SK-N-SH (cell line): ENCODE measurements at regions not wholly inside any gene's neighbourhood (a gene's known extent, or its start where the extent isn't known, plus 50 kb on each side); places are given as distances from the start of the nearest gene placed in this dataset.

Experiments used
- CTCF ChIA-PET: fragments of 300-600, 350-600 bp; formaldehyde crosslinking; extraction: SDS; loops from one replicate; lab custom pipeline; 2021; lab: Yijun Ruan, JAX
- POLR2A ChIA-PET: fragments of 350-600 bp; sonication (Branson Sonifier 250); formaldehyde crosslinking; extraction: SDS; loops from one replicate; lab custom pipeline; 2020; ENCODE audit warnings: antibody characterized with exemption, inconsistent platforms; lab: Yijun Ruan, JAX
- DNase-seq: peaks from one replicate; pipeline ENCODE4 v3.0.0; 2012
- H2AFZ ChIP-seq: fragments of 200-600 bp; sonication (generic); 2 replicates; pipeline ENCODE4 v1.8.1; 2016; ENCODE audit warnings: antibody characterized with exemption, mild to moderate bottlenecking, low read depth
- H3F3A ChIP-seq: fragments of 200-600 bp; sonication (generic); replicated peaks from 2 replicates; pipeline ENCODE3; 2016; ENCODE audit warnings: antibody characterized with exemption, mild to moderate bottlenecking; ENCODE audit not compliant: insufficient read depth
- H3K27ac ChIP-seq, 2 experiments: fragments of 200-500 bp in 1 of 2; fragments of 200-600 bp in 1 of 2; sonication (Bioruptor generic) in 1 of 2; sonication (generic), shearing (Covaris generic) in 1 of 2; 2 replicates each; pipeline versions ENCODE4 v1.5.1 to v1.6.1; 2014 to 2016; ENCODE audit warnings: low read depth in 2 of 2, inconsistent platforms in 1 of 2, low read length in 1 of 2, mild to moderate bottlenecking in 1 of 2, mixed read lengths in 1 of 2
- H3K27me3 ChIP-seq: fragments of 200-600 bp; sonication (generic), shearing (Covaris generic); 2 replicates; pipeline ENCODE4 v1.6.1; 2016; ENCODE audit warnings: mixed run types; ENCODE audit not compliant: insufficient read depth
- H3K36me3 ChIP-seq, 2 experiments: fragments of 200-500 bp in 1 of 2; fragments of 200-600 bp in 1 of 2; sonication (Bioruptor generic) in 1 of 2; sonication (generic) in 1 of 2; replicated peaks in 1 of 2; 2 replicates each; pipeline versions ENCODE3 to v1.5.1; 2014 to 2016; ENCODE audit warnings: low read length in 1 of 2, mild to moderate bottlenecking in 1 of 2; ENCODE audit not compliant: insufficient read depth in 2 of 2, control insufficient read depth in 1 of 2
- H3K4me1 ChIP-seq, 2 experiments: fragments of 200-500 bp in 1 of 2; fragments of 200-600 bp in 1 of 2; sonication (Bioruptor generic) in 1 of 2; sonication (generic), shearing (Covaris generic) in 1 of 2; 2 replicates each; pipeline versions ENCODE4 v1.5.1 to v1.6.1; 2014 to 2016; ENCODE audit warnings: low read depth in 1 of 2, low read length in 1 of 2, mixed run types in 1 of 2; ENCODE audit not compliant: insufficient read depth in 2 of 2, control insufficient read depth in 1 of 2
- H3K4me2 ChIP-seq: fragments of 200-600 bp; sonication (generic), shearing (Covaris generic); 2 replicates; pipeline ENCODE4 v1.6.1; 2017; ENCODE audit warnings: mixed run types
- H3K4me3 ChIP-seq, 2 experiments: fragments of 200-500 bp in 1 of 2; fragments of 200-600 bp in 1 of 2; sonication (Bioruptor generic) in 1 of 2; sonication (generic), shearing (Covaris generic) in 1 of 2; 2 replicates each; pipeline versions ENCODE4 v1.5.1 to v1.8.1; 2014 to 2016; ENCODE audit warnings: low read depth in 2 of 2, inconsistent platforms in 1 of 2, low read length in 1 of 2, mild to moderate bottlenecking in 1 of 2, mixed read lengths in 1 of 2, moderate library complexity in 1 of 2
- H3K79me2 ChIP-seq: fragments of 200-600 bp; sonication (generic); 2 replicates; pipeline ENCODE4 v1.8.1; 2017; ENCODE audit warnings: mild to moderate bottlenecking; ENCODE audit not compliant: insufficient read depth
- H3K9ac ChIP-seq: fragments of 200-600 bp; sonication (generic); 2 replicates; pipeline ENCODE4 v1.6.1; 2017; ENCODE audit warnings: mixed run types
- H3K9me2 ChIP-seq: fragments of 200-600 bp; sonication (generic); 2 replicates; pipeline ENCODE4 v1.6.1; 2017; ENCODE audit warnings: mixed run types
- H3K9me3 ChIP-seq: fragments of 200-600 bp; sonication (generic); 2 replicates; pipeline ENCODE4 v1.6.1; 2017; ENCODE audit warnings: mixed run types, mild to moderate bottlenecking, moderate library complexity
- H4K20me1 ChIP-seq: fragments of 200-600 bp; sonication (generic); 2 replicates; pipeline ENCODE4 v1.6.1; 2017; ENCODE audit warnings: mild to moderate bottlenecking, mixed run types; ENCODE audit not compliant: insufficient read depth
- CHD2 ChIP-seq: fragments of 150-350 bp; IDR thresholded peaks from 2 replicates; pipeline ENCODE4 v1.6.1; 2018; ENCODE audit warnings: low read length; ENCODE audit not compliant: partially characterized antibody
- EZH2phosphoT487 ChIP-seq: fragments of 200-600 bp; sonication (generic); IDR thresholded peaks from 2 replicates; pipeline ENCODE4 v1.6.1; 2017; ENCODE audit warnings: low read depth, mixed run types, mild to moderate bottlenecking, antibody characterized with exemption, moderate library complexity, borderline replicate concordance
- FOSL2 ChIP-seq: IDR thresholded peaks from 2 replicates; pipeline ENCODE4 v1.4.0; 2012; ENCODE audit warnings: low read depth, mild to moderate bottlenecking, moderate library complexity, borderline replicate concordance
- FOXJ3 ChIP-seq: sonication (generic); formaldehyde crosslinking; IDR thresholded peaks from 2 replicates; pipeline ENCODE4 v1.5.1; 2020; ENCODE audit warnings: mild to moderate bottlenecking, missing genetic modification reagents
- FOXM1 ChIP-seq: IDR thresholded peaks from 2 replicates; pipeline ENCODE4 v1.4.0; 2012; ENCODE audit warnings: low read depth, mild to moderate bottlenecking
- GATA2 ChIP-seq: sonication (generic); formaldehyde crosslinking; IDR thresholded peaks from 2 replicates; pipeline ENCODE4 v1.5.0; 2020; ENCODE audit warnings: mild to moderate bottlenecking, missing genetic modification reagents
- RAD21 ChIP-seq: IDR thresholded peaks from 2 replicates; pipeline ENCODE4 v1.6.1; 2012; ENCODE audit warnings: mild to moderate bottlenecking, low read length
- REST ChIP-seq: IDR thresholded peaks from 2 replicates; pipeline ENCODE4 v1.6.1; 2012; ENCODE audit warnings: mild to moderate bottlenecking, low read depth, low read length, moderate library complexity
- SMC3 ChIP-seq: IDR thresholded peaks from 2 replicates; pipeline ENCODE4 v1.6.1; 2012; ENCODE audit warnings: low read depth, low read length, improper control_type of control experiment
- TCF12 ChIP-seq: IDR thresholded peaks from 2 replicates; pipeline ENCODE4 v1.4.0; 2012
- USF2 ChIP-seq: fragments of 150-350 bp; IDR thresholded peaks from 2 replicates; pipeline ENCODE4 v1.6.1; 2017; ENCODE audit warnings: antibody characterized with exemption, low read length, low read depth, borderline replicate concordance
- YY1 ChIP-seq: IDR thresholded peaks from 2 replicates; pipeline ENCODE4 v1.4.0; 2012; ENCODE audit warnings: low read depth, mild to moderate bottlenecking
- WGBS: methylation state at CpG from one replicate; pipeline ENCODE4 v1.1.6; 2017; ENCODE audit warnings: low lambda C conversion rate; 5-methylcytosine and 5-hydroxymethylcytosine counted together
- TF ChIP-seq, protein P1 (sequence below): IDR thresholded peaks from 2 replicates; pipeline ENCODE4; 2012
- TF ChIP-seq, protein P2 (sequence below): IDR thresholded peaks from 2 replicates; pipeline ENCODE4 v1.4.0; 2012; ENCODE audit warnings: low read depth, borderline replicate concordance

- CTCF ChIA-PET, result interaction anchor here (0.8 to 0.9 kb wide), 2 partner anchors 8 to 10 kb away, joined by 3 read pairs; no protein-coding TSS in a partner anchor
- Histone ChIP-seq H3K27me3 (no peaks in the 10 kb centered on the region), H3K9me2 (no peaks in the 10 kb centered on the region), H3K4me1 (no peaks in the 10 kb centered on the region), H3K27ac (no peak overlapping the region), H3K36me3 (no peaks in the 10 kb centered on the region), H3K79me2 (no peaks in the 10 kb centered on the region), H2AFZ (no peak overlapping the region), H3F3A (no peaks in the 10 kb centered on the region), H3K4me3 (no peak overlapping the region), H4K20me1 (no peaks in the 10 kb centered on the region), H3K4me2 (no peak overlapping the region), H3K9me3 (no peaks in the 10 kb centered on the region), H3K9ac (no peak overlapping the region)
- TF ChIP-seq TCF12 (no peak), YY1 (no peak), EZH2phosphoT487 (no peak), FOXJ3 (CRISPR knock-in tag) (no peak), SMC3 (no peak), CHD2 (no peak), FOSL2 (no peak), GATA2 (CRISPR knock-in tag) (no peak), REST (no peak), USF2 (no peak), FOXM1 (no peak), RAD21 (no peak)
- TF ChIP-seq, protein P1, sequence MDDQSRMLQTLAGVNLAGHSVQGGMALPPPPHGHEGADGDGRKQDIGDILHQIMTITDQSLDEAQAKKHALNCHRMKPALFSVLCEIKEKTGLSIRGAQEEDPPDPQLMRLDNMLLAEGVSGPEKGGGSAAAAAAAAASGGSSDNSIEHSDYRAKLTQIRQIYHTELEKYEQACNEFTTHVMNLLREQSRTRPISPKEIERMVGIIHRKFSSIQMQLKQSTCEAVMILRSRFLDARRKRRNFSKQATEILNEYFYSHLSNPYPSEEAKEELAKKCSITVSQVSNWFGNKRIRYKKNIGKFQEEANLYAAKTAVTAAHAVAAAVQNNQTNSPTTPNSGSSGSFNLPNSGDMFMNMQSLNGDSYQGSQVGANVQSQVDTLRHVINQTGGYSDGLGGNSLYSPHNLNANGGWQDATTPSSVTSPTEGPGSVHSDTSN, result no peak
- TF ChIP-seq, protein P2, sequence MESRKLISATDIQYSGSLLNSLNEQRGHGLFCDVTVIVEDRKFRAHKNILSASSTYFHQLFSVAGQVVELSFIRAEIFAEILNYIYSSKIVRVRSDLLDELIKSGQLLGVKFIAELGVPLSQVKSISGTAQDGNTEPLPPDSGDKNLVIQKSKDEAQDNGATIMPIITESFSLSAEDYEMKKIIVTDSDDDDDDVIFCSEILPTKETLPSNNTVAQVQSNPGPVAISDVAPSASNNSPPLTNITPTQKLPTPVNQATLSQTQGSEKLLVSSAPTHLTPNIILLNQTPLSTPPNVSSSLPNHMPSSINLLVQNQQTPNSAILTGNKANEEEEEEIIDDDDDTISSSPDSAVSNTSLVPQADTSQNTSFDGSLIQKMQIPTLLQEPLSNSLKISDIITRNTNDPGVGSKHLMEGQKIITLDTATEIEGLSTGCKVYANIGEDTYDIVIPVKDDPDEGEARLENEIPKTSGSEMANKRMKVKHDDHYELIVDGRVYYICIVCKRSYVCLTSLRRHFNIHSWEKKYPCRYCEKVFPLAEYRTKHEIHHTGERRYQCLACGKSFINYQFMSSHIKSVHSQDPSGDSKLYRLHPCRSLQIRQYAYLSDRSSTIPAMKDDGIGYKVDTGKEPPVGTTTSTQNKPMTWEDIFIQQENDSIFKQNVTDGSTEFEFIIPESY, result no peak
- no peak for DNase-seq
- 59% methylated on average over 9 of the region's 9 CpGs for WGBS
- POLR2A ChIA-PET, result no interaction called here
Measured at GRCh38 chr6:166872531-166873009, 83.8 kb downstream of the RNASET2 start.
